ENCODE measurements at regions not wholly inside any gene's neighbourhood (a gene's known extent, or its start where the extent isn't known, plus 50 kb on each side); places are given as distances from the start of the nearest gene placed in this dataset.
A peak's percentile ranks its signal among the peaks of the same experiment; 100 is the strongest.

DNA sequence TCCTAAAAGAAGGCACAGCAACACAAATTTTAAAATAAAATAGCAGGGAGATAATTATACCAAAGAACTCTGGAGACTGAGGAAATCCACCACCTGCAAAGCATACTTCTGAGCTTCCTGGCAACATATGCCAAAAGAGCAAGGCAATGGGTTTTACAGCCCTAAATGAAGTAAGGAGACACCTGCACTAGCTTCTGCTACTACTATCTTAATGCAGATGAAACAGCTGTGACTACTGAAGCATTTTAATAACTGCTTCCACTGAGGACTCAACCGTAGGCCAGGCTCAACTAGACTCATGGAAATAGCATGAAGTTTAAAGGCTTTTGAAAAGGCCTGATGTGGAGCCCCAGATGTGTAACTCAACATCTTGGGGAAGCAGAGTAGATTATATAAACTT is 820.1 kb upstream of the AMELY start:
- Mint-ChIP-seq H3K27me3 (ENCODE audit: low read depth in 3 of 3) (no peaks in the 10 kb centered on the region), H3K36me3 (no peaks in the 10 kb centered on the region), H3K27ac (no peak overlapping the region), H3K9me3 (no peaks in the 10 kb centered on the region), H3K4me1 (peaks cover 48% of the 10 kb centered on the region), H3K4me3 (no peak overlapping the region)
- no peak overlapping the region for H3K4me3 ChIP-seq (replicated peaks in 1 of 3; ENCODE audit: low read depth in 2 of 3, low read length in 3 of 3)
- peaks cover 0 to 54% of the 10 kb centered on the region in 2 donors for H3K4me1 ChIP-seq (ENCODE audit: control insufficient read depth in 1 of 2, insufficient read depth in 2 of 2, low read length in 2 of 2)
- H3K27ac ChIP-seq (ENCODE audit: low read depth in 1 of 2, low read length in 2 of 2), result no peak overlapping the region
- H3K9me3 ChIP-seq (replicated peaks in 1 of 2; ENCODE audit: control insufficient read depth in 1 of 2, insufficient read depth in 1 of 2, low read length in 2 of 2), result no peaks in the 10 kb centered on the region
- H3K79me2 ChIP-seq (ENCODE audit: insufficient read depth, low read length), result no peaks in the 10 kb centered on the region
- no peak for DNase-seq
- H3K27me3 ChIP-seq (ENCODE audit: control insufficient read depth in 2 of 2, insufficient read depth in 2 of 2, low read length in 2 of 2), result no peaks in the 10 kb centered on the region
- no peaks in the 10 kb centered on the region for H3K36me3 ChIP-seq (replicated peaks in 1 of 2; ENCODE audit: control insufficient read depth in 1 of 2, insufficient read depth in 2 of 2, low read length in 2 of 2)
- WGBS (ENCODE audit: insufficient coverage), result no CpG with 5 or more reads among the region's 1 CpG
- H2AFZ ChIP-seq (ENCODE audit: insufficient read depth, low read depth, low read length, poor library complexity, severe bottlenecking), result no peak overlapping the region
- intact Hi-C loops (cut with micrococcal nuclease), result no loop called here
- no peak overlapping the region for H3K9ac ChIP-seq (ENCODE audit: insufficient read depth, low read length, poor library complexity, severe bottlenecking)
- no peak overlapping the region for H3K4me2 ChIP-seq (replicated peaks; ENCODE audit: extremely low read depth, low read length, poor library complexity, severe bottlenecking)
- H4K20me1 ChIP-seq (ENCODE audit: insufficient read depth, low read length), result no peaks in the 10 kb centered on the region
- TF ChIP-seq CTCF (IDR thresholded peaks at IDR 0.05), result no peak

DNA sequence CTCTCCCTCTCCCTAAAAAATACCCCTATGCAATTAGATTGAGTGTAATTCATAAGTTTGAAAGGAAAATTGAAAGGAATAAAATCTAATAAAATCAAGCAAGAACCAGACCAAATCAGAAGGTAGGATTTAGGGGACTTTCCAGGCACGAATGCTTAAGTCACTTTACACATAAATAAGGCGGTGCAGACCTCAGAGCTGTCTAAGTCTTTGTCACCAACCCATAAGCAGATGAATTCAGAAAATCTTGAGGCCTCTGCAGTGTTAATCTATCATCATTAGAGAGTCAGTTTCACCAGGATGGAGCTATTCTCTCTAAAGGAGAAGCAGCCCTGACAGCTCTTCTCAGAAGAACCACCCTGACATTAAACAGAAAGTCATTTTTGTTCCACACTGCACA is 819.1 kb upstream of the AMELY start:
- Histone ChIP-seq H3K36me3 (replicated peaks in 1 of 2; ENCODE audit: control insufficient read depth in 1 of 2, insufficient read depth in 2 of 2, low read length in 2 of 2) (no peaks in the 10 kb centered on the region), H2AFZ (ENCODE audit: insufficient read depth, low read depth, low read length, poor library complexity, severe bottlenecking) (no peak overlapping the region), H4K20me1 (ENCODE audit: insufficient read depth, low read length) (no peaks in the 10 kb centered on the region), H3K27ac (ENCODE audit: low read depth in 1 of 2, low read length in 2 of 2) (peak overlapping the region in 1 of 2 donors; percentile 86), H3K4me3 (replicated peaks in 1 of 3; ENCODE audit: low read depth in 2 of 3, low read length in 3 of 3) (no peak overlapping the region), H3K79me2 (ENCODE audit: insufficient read depth, low read length) (no peaks in the 10 kb centered on the region), H3K9ac (ENCODE audit: insufficient read depth, low read length, poor library complexity, severe bottlenecking) (no peak overlapping the region), H3K4me2 (replicated peaks; ENCODE audit: extremely low read depth, low read length, poor library complexity, severe bottlenecking) (no peak overlapping the region), H3K9me3 (replicated peaks in 1 of 2; ENCODE audit: control insufficient read depth in 1 of 2, insufficient read depth in 1 of 2, low read length in 2 of 2) (no peaks in the 10 kb centered on the region), H3K27me3 (ENCODE audit: control insufficient read depth in 2 of 2, insufficient read depth in 2 of 2, low read length in 2 of 2) (no peaks in the 10 kb centered on the region), H3K4me1 (ENCODE audit: control insufficient read depth in 1 of 2, insufficient read depth in 2 of 2, low read length in 2 of 2) (peaks cover 0 to 64% of the 10 kb centered on the region in 2 donors)
- H3K27ac Mint-ChIP-seq, result peak overlapping the region in 2 of 7 donors; percentile 81 to 87
- no peak for TF ChIP-seq CTCF (IDR thresholded peaks at IDR 0.05)
- intact Hi-C loops (cut with micrococcal nuclease), result no loop called here
- no peaks in the 10 kb centered on the region for H3K27me3 Mint-ChIP-seq (ENCODE audit: low read depth in 3 of 3)
- whole genome bisulfite sequencing (ENCODE audit: insufficient coverage), result no CpG with 5 or more reads among the region's 2 CpGs
- DNase-seq, result peak in 1 of 3 donors; percentile 9
- peaks cover 58% of the 10 kb centered on the region for H3K4me1 Mint-ChIP-seq
- no peaks in the 10 kb centered on the region for H3K36me3 Mint-ChIP-seq
- no peak overlapping the region for H3K4me3 Mint-ChIP-seq
- H3K9me3 Mint-ChIP-seq, result no peaks in the 10 kb centered on the region

Measured in CD14-positive monocyte (primary cell).